HCT116 (cell line): ENCODE measurements at regions not wholly inside any gene's neighbourhood (a gene's known extent, or its start where the extent isn't known, plus 50 kb on each side); places are given as distances from the start of the nearest gene placed in this dataset.

ENCODE experiments used
- ATAC-seq: fragments of 200-7000 bp; cut with Tn5 transposase; 2 replicates; pipeline ENCODE4 v1.9.1; 2020; ENCODE audit warnings: mild to moderate bottlenecking, moderate library complexity
- BruUV-seq: library from RNA; stranded (reverse); fragments of 400-500 nt; replicated peaks from 2 replicates; lab custom pipeline; 2021; lab: Mats Ljungman, UMichigan
- CTCF ChIA-PET: fragments of 300-600 bp; sonication (Branson Sonifier 250); formaldehyde crosslinking; loops from one replicate; lab custom pipeline; 2021; ENCODE audit warnings: antibody characterized with exemption; lab: Charles Lee
- POLR2A ChIA-PET: fragments of 300-600, 350-600 bp; sonication (Branson Sonifier 250); formaldehyde crosslinking; loops from one replicate; lab custom pipeline; 2021; ENCODE audit warnings: antibody characterized with exemption; lab: Charles Lee
- RAD21 ChIA-PET, 2 experiments: fragments of 300-600 bp; sonication (Branson Sonifier 250); formaldehyde crosslinking; loops; one replicate each; lab custom pipeline; 2023; ENCODE audit warnings: low total read pairs in 2 of 2; ENCODE audit not compliant: uncharacterized antibody in 2 of 2, unreplicated experiment in 2 of 2, low non-redundant PET in 1 of 2; lab: Charles Lee
- DNase-seq: peaks from one replicate; pipeline ENCODE4 v3.0.0-alpha.2; 2010; ENCODE audit warnings: low read depth, low spot score
- H2AFZ ChIP-seq: fragments of 200-600 bp; shearing (Covaris generic), sonication (generic); 2 replicates; pipeline ENCODE4 v1.6.1; 2017; ENCODE audit warnings: low read depth, mixed run types, mixed read lengths, antibody characterized with exemption, low read length; ENCODE audit not compliant: poor library complexity, severe bottlenecking
- H3K27ac ChIP-seq: 2 replicates; pipeline ENCODE4 v1.5.1; 2012; ENCODE audit warnings: low read depth, low read length
- H3K27me3 ChIP-seq: fragments of 200-600 bp; sonication (generic); 2 replicates; pipeline ENCODE4 v1.6.1; 2016; ENCODE audit warnings: mixed run types, low read length, mixed read lengths; ENCODE audit not compliant: insufficient read depth
- H3K36me3 ChIP-seq, 2 experiments: fragments of 200-500 bp in 1 of 2; fragments of 200-600 bp in 1 of 2; sonication (Bioruptor generic) in 1 of 2; sonication (generic) in 1 of 2; 2 replicates each; pipeline versions ENCODE4 v1.5.1 to v1.6.1; 2014 to 2016; ENCODE audit warnings: low read length in 2 of 2, inconsistent platforms in 1 of 2, mixed read lengths in 1 of 2, mixed run types in 1 of 2; ENCODE audit not compliant: insufficient read depth in 2 of 2, control insufficient read depth in 1 of 2
- H3K4me1 ChIP-seq, 2 experiments: fragments of 200-600 bp in 1 of 2; sonication (generic) in 1 of 2; 2 replicates each; pipeline versions ENCODE4 v1.5.1 to v1.6.1; 2012 to 2017; ENCODE audit warnings: low read length in 2 of 2, inconsistent platforms in 1 of 2, mild to moderate bottlenecking in 1 of 2, mixed read lengths in 1 of 2, mixed run types in 1 of 2, moderate library complexity in 1 of 2; ENCODE audit not compliant: insufficient read depth in 2 of 2, control insufficient read depth in 1 of 2
- H3K4me2 ChIP-seq: fragments of 200-600 bp; sonication (generic); 2 replicates; pipeline ENCODE4 v1.6.1; 2017; ENCODE audit warnings: mixed run types, low read length, mixed read lengths
- H3K4me3 ChIP-seq, 2 experiments: fragments of 200-600 bp in 1 of 2; sonication (generic) in 1 of 2; replicated peaks in 1 of 2; 2 replicates each; pipeline ENCODE4 v1.5.1; 2011 to 2016; ENCODE audit warnings: low read length in 2 of 2, control low read depth in 1 of 2, low read depth in 1 of 2, mild to moderate bottlenecking in 1 of 2, mixed read lengths in 1 of 2, mixed run types in 1 of 2
- H3K79me2 ChIP-seq: fragments of 200-600 bp; sonication (generic); 2 replicates; pipeline ENCODE4 v1.6.1; 2017; ENCODE audit warnings: mild to moderate bottlenecking, mixed run types, low read length, moderate library complexity, mixed read lengths; ENCODE audit not compliant: insufficient read depth
- H3K9ac ChIP-seq: fragments of 200-600 bp; sonication (generic); 2 replicates; pipeline ENCODE4 v1.6.1; 2016; ENCODE audit warnings: low read length, mixed read lengths
- H3K9me2 ChIP-seq: fragments of 200-600 bp; sonication (generic), shearing (Covaris generic); 2 replicates; pipeline ENCODE4 v1.6.1; 2017; ENCODE audit warnings: mixed run types, mild to moderate bottlenecking, moderate library complexity; ENCODE audit not compliant: insufficient read depth
- H3K9me3 ChIP-seq, 2 experiments: fragments of 200-500 bp in 1 of 2; fragments of 200-600 bp in 1 of 2; sonication (Bioruptor generic) in 1 of 2; sonication (generic) in 1 of 2; 2 replicates each; pipeline ENCODE4 v1.6.1; 2014 to 2017; ENCODE audit warnings: low read length in 2 of 2, mixed read lengths in 2 of 2, inconsistent platforms in 1 of 2, low read depth in 1 of 2, mild to moderate bottlenecking in 1 of 2, mixed run types in 1 of 2, moderate library complexity in 1 of 2; ENCODE audit not compliant: control insufficient read depth in 1 of 2, insufficient read depth in 1 of 2
- H4K20me1 ChIP-seq: fragments of 200-600 bp; sonication (generic), shearing (Covaris generic); 2 replicates; pipeline ENCODE4 v1.6.1; 2017; ENCODE audit warnings: mixed run types, mild to moderate bottlenecking, moderate library complexity; ENCODE audit not compliant: insufficient read depth
- EZH2 ChIP-seq: fragments of 200-600 bp; sonication (generic); IDR thresholded peaks from 2 replicates; pipeline ENCODE4 v1.6.1; 2017; ENCODE audit warnings: antibody characterized with exemption, mixed run types
- EZH2phosphoT487 ChIP-seq: fragments of 200-600 bp; IDR thresholded peaks from 2 replicates; pipeline ENCODE4 v1.6.1; 2018; ENCODE audit warnings: antibody characterized with exemption, borderline replicate concordance
- POLR2A ChIP-seq: IDR thresholded peaks from 2 replicates; pipeline ENCODE4 v1.7.0; 2011; ENCODE audit warnings: borderline replicate concordance; ENCODE audit not compliant: insufficient read depth, insufficient read length; ENCODE audit errors: extremely low read depth
- YY1 ChIP-seq: IDR thresholded peaks from 2 replicates; pipeline ENCODE4 v1.6.1; 2011; ENCODE audit warnings: low read length, low read depth, moderate library complexity, mild to moderate bottlenecking; ENCODE audit not compliant: insufficient replicate concordance; ENCODE audit errors: extremely low read depth
- ZFX ChIP-seq: fragments of 450-650 bp; IDR thresholded peaks from 2 replicates; pipeline ENCODE4 v1.6.1; 2017
- intact Hi-C: fragments of 100-400 bp; cut with micrococcal nuclease; formaldehyde crosslinking; loops from 2 replicates; pipeline ENCODE4 v1.10.0; 2022
- TF ChIP-seq, protein P1 (sequence below), 3 experiments: fragments of 200-600 bp in 1 of 3; sonication (generic) in 1 of 3; IDR thresholded peaks in 2 of 3; conservative IDR thresholded peaks in 1 of 3; 2 replicates each; pipeline ENCODE4 v1.5.1; 2012 to 2017; ENCODE audit warnings: low read depth in 2 of 3, low read length in 2 of 3, antibody characterized with exemption in 1 of 3, borderline replicate concordance in 1 of 3, control low read depth in 1 of 3, mild to moderate bottlenecking in 1 of 3, mixed read lengths in 1 of 3, mixed run types in 1 of 3, moderate library complexity in 1 of 3; ENCODE audit not compliant: insufficient read depth in 1 of 3
- TF ChIP-seq, protein P2 (sequence below): IDR thresholded peaks from 2 replicates; pipeline ENCODE4 v1.6.1; 2012

DNA sequence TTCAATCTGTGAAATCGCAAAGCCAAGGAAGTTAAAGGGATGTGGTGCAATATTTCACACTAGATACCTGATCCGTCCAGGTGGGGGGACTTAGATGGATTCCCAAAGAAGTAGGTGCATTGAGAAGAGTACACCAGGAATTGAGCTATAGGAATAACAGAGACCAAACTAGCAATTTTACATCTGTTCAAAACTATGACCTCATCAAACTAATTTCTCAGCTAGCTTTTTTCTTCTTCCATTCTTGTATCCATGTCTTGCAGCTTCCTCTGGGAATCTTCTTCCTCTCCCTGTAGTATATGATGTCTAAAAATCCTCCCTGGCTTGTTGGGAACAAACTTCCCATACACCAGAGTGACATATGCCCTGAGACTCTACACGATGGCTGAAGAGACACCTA, 51.0 kb upstream of the PTPN13 start (continued):
- TF ChIP-seq, protein P1, sequence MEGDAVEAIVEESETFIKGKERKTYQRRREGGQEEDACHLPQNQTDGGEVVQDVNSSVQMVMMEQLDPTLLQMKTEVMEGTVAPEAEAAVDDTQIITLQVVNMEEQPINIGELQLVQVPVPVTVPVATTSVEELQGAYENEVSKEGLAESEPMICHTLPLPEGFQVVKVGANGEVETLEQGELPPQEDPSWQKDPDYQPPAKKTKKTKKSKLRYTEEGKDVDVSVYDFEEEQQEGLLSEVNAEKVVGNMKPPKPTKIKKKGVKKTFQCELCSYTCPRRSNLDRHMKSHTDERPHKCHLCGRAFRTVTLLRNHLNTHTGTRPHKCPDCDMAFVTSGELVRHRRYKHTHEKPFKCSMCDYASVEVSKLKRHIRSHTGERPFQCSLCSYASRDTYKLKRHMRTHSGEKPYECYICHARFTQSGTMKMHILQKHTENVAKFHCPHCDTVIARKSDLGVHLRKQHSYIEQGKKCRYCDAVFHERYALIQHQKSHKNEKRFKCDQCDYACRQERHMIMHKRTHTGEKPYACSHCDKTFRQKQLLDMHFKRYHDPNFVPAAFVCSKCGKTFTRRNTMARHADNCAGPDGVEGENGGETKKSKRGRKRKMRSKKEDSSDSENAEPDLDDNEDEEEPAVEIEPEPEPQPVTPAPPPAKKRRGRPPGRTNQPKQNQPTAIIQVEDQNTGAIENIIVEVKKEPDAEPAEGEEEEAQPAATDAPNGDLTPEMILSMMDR (IDR thresholded peaks at IDR 0.05 in 2 of 3, conservative IDR thresholded peaks at IDR 0.05 in 1 of 3; ENCODE audit: borderline replicate concordance in 1 of 3, insufficient read depth in 1 of 3, low read depth in 2 of 3, low read length in 2 of 3) = no peak

DNA sequence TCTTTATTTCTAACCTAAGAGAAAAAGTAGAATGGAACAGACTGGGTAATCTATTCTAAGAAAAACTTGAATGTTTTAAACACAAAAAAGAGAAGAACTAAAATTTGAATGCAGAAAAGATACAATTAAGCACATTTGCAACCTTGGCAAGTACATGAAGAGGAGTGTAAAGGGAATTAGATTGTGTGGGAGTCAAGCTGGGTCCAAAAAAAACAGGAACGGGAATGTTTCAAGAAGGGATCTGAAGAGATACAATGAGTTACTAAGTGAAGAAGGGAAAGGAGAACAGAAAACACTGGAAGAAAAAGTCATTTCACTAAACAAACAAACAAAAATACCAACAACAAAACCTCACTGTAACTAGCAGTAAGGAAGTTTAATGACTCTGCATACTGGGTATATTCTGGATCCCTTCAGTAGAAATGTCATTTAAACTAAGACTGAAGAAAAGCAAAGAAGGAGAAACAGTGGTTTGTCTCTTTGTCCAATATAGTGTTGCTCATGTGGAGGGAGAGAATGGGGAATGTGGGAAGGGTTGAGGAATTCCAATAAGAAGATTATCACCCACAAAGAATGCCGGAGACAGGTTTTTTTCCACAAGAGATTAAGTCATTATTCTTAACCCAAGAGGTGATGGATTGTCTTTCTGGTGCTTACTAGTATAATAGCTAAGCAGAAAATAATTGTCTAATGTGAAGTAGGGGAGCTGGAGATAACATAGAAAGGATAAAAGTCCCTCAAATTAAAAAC, 50.4 kb upstream of the PTPN13 start:
- POLR2A ChIA-PET = no interaction called here
- ATAC-seq = no peak
- H3K4me1 ChIP-seq = no peaks in the 10 kb centered on the region
- H3K9me2 ChIP-seq = no peaks in the 10 kb centered on the region
- H3K4me2 ChIP-seq = no peak overlapping the region
- H3K27me3 ChIP-seq = no peaks in the 10 kb centered on the region
- no peak overlapping the region for H3K9ac ChIP-seq
- no peak overlapping the region for H3K27ac ChIP-seq
- H3K4me3 ChIP-seq = no peak overlapping the region
- H3K36me3 ChIP-seq = no peaks in the 10 kb centered on the region
- no peaks in the 10 kb centered on the region for H3K9me3 ChIP-seq
- H4K20me1 ChIP-seq = no peaks in the 10 kb centered on the region
- TF ChIP-seq EZH2phosphoT487 = no peak
- no peak overlapping the region for H2AFZ ChIP-seq
- no peaks in the 10 kb centered on the region for H3K79me2 ChIP-seq
- no TSS peak for BruUV-seq
- no peak for DNase-seq
- RAD21 ChIA-PET = no interaction called here
- CTCF ChIA-PET = no interaction called here
- intact Hi-C loops = no loop called here

DNA sequence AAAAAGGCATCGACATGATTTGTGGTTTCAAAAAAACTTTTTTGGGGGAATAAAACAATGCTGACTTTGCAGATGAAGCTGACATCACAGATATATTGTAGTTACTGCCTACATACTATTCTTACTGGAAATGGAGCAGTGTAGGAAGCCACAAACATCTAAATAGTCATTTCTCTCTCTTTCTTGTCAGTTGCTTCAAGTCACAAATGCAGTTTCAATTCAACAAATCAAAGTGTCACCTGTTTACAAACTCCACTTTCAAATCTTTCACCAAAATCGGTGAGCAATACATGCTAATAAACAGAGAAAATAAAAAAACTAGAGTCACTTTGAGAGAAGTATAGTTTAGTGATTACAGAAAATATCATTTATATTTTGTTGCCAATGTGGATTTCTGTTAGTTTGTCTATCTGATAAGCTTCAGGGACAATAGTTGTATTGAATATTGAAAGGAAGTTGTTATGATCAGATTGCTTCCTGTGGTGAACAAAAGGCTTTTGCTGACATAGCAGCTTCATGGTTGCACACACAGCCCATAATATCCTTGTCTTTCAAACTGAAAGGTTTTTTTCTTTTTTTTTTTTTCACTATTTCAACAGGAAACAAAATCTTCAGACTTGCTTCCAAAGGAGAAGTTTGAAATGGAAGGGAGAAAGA, 49.7 kb upstream of the PTPN13 start:
- intact Hi-C loops = no loop called here
- H3K27me3 ChIP-seq = no peaks in the 10 kb centered on the region
- ATAC-seq = no peak
- no peaks in the 10 kb centered on the region for H3K9me2 ChIP-seq
- POLR2A ChIA-PET = no interaction called here
- H3K9ac ChIP-seq = no peak overlapping the region
- no peaks in the 10 kb centered on the region for H3K4me1 ChIP-seq
- no peaks in the 10 kb centered on the region for H3K79me2 ChIP-seq
- no peaks in the 10 kb centered on the region for H3K9me3 ChIP-seq
- no peak overlapping the region for H2AFZ ChIP-seq
- H3K4me2 ChIP-seq = no peak overlapping the region
- RAD21 ChIA-PET = no interaction called here
- DNase-seq = no peak
- H3K27ac ChIP-seq = no peak overlapping the region
- no peaks in the 10 kb centered on the region for H4K20me1 ChIP-seq
- CTCF ChIA-PET = no interaction called here
- H3K36me3 ChIP-seq = no peaks in the 10 kb centered on the region
- no TSS peak for BruUV-seq
- H3K4me3 ChIP-seq = no peak overlapping the region
- TF ChIP-seq, protein P2, sequence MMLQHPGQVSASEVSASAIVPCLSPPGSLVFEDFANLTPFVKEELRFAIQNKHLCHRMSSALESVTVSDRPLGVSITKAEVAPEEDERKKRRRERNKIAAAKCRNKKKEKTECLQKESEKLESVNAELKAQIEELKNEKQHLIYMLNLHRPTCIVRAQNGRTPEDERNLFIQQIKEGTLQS = no peak
- TF ChIP-seq YY1 = no peak
- TF ChIP-seq POLR2A = no peak
- no peak for TF ChIP-seq ZFX
- TF ChIP-seq, protein P1 (IDR thresholded peaks at IDR 0.05 in 2 of 3, conservative IDR thresholded peaks at IDR 0.05 in 1 of 3; ENCODE audit: borderline replicate concordance in 1 of 3, insufficient read depth in 1 of 3, low read depth in 2 of 3, low read length in 2 of 3) = no peak
- no peak for TF ChIP-seq EZH2
